ENCODE measurements at regions not wholly inside any gene's neighbourhood (a gene's known extent, or its start where the extent isn't known, plus 50 kb on each side); places are given as distances from the start of the nearest gene placed in this dataset.

- no peak for DNase-seq (ENCODE audit: low read depth)
Measured at GRCh38 chr7:17485368-17485767, 186.9 kb downstream of the AHR start.

DNA sequence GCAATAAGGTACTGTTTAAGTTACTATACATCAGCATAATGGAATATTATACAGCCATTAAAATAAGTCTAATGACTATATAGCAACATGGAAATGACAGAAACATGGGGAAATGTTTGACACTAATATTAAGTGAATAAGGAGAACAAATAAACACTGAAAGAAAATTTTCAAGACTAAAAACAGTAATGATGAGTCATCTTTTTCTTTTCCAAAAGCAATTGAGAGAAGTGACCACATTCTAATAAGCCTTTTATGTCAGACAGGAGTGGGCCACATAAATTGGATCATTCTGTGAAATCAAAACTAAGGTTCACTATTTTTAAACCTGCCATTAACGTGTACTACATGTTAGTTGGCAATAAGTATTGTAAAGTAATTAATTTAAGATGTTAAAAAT is 187.5 kb downstream of the AHR start:
- DNase-seq (ENCODE audit: low read depth): no peak

DNA sequence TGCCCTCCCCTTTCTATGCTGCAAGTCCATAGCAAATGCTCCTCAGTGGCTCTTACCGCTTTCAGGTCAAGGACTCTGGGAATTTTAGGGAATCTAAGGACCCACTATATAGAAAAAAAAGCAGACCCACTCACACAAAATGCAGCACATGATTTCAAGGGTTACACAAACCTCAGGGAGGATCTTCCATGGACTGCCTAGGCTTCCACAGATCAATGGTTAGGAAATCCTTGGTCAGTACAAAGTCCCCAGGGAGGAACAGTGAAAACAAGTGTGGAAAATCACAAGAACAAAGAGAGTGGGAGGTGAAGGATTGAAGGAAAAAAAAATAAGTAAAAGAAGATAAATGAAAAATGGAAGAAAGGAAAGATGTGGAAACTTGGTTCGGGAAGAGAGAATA is 188.4 kb downstream of the AHR start:
- DNase-seq (ENCODE audit: low read depth): no peak

GRCh38 chr7:17487343-17487742 is 188.9 kb downstream of the AHR start:
- DNase-seq (ENCODE audit: low read depth): no peak

DNA sequence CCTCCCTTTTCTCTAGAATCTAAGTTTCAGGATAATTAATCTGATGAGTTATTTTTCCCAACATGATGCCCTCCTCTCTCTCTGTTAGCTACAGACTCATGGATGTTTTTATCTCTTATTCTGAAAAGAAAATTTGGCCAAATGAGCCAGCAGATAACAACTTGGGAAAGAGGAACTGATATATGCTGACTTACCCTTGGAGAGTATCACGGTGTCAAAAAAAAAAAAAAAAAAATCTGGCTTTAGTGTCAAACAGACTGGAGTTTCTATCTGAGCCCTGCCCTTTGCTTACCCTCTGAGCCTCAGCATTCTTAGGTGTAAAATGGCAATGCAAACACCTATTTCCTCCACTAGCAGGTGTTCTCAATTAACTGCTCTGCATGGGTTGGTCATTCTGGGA is 190.4 kb downstream of the AHR start:
- DNase-seq (ENCODE audit: low read depth): no peak

DNA sequence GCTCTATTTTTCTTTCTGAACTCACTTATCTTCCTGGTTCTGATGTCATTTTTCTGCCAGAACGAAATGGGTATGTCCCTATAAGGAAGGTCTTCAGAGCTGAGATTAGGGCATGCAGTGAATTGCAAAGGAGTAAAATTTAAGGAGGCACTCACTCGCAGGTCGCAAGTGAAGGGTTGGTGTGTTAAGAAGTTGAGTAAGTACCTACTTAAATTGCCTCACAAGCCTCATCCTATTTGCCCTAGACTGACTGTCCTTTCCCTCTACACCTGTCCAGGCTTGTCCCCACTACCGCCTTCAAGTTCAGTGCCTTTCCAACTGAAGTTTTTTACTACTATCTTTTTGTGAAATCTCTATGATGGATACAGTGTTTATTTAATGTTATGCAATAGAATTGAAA is 191.5 kb downstream of the AHR start:
- DNase-seq (ENCODE audit: low read depth): no peak

GRCh38 chr7:17490825-17491224 is 192.4 kb downstream of the AHR start:
- no peak for DNase-seq (ENCODE audit: low read depth)

DNA sequence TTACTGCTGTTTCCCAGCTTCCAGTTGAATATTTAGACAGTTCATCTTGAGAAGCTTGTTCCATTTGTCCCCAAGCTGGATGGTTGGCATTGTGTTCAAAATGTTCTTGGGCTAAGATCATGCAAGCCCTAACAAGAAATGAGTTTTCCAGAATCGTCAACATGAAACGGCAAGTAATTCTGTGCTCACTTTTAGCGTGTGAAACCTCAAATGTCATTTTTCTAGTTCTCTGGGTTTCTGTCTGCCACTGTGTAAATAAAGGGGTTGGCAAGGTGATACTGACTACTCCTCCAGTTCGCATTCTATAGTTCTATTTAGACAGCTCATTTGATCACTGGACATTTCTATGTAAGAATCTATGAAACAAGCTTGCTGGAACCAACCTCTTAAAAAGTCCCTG is 194.0 kb downstream of the AHR start:
- no peak for DNase-seq (ENCODE audit: low read depth)

DNA sequence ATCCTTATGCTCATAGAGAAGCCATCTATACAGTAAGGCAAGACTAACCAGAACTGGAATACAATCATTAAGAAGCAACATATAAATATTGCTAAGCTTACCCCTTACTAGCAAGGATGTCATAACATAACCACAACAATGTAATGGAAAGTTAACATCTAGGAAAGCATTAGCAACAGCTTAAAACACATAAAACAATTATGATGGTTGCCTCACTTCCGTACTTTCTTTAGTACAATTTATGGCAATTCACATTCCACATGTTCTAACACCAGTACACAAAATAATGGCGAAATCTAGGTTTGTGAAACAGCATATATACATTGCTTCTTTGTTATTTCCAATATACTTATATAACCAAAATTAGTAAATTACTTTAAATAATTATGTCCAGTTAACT is 195.0 kb downstream of the AHR start:
- no peak for DNase-seq (ENCODE audit: low read depth)

DNA sequence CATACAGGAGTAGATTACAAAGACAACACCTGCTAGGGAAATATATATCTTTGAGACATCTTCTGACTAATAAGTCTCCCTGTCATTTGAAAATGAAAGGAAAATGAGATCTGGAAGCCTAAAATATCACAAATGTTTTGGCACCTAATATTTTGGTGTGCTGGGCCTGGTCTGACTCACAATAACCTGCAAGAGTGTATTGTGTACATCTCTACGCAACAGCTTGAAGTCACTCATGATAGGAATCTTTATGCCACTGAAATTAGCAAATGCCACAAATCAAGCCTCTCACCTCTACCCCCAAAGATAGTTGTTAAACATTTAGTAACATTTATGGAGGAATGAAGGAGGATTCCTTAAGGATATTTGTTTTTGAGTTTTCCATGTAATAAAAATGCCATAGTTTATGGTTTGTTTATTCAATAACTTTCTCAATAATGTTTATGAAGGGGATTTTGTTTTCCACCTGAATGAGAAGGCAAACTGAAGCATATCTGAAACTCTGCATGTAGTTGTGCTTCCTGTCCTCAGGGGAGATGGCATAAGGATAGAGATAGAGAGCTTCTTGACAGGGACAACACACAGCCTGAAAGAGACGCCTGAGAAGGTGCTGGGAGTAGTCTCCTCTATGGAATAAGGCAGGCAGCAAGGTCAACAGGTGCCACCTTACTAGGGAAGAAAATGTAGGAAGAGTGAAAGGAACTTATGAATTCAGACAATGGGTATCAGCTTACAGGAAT is 197.4 kb downstream of the AHR start:
- DNase-seq (ENCODE audit: low read depth): no peak

DNA sequence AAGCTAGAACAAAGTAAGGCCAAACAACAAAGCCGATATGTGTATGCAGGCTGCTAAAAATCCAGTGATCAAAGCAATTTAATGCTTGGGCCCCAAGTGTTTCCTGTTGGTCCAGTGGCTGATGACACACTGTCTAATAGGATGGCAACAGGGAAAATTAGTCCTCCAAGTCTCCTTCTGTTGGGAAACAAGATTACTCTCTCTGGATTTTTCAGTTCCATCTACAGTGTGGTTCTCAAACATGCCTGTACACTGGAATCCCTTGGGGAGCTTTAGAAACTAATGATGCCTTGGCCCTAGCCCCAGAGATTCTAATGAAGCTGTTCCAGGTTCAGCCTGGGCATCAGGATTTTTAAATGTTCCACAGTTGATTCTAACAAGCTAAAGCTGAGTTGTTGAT is 198.7 kb downstream of the AHR start:
- DNase-seq (ENCODE audit: low read depth): no peak

- no peak for DNase-seq (ENCODE audit: low read depth)
Measured at GRCh38 chr7:17497549-17498167, 199.2 kb downstream of the AHR start.

GRCh38 chr7:17498230-17498629 is 199.8 kb downstream of the AHR start:
- no peak for DNase-seq (ENCODE audit: low read depth)

DNA sequence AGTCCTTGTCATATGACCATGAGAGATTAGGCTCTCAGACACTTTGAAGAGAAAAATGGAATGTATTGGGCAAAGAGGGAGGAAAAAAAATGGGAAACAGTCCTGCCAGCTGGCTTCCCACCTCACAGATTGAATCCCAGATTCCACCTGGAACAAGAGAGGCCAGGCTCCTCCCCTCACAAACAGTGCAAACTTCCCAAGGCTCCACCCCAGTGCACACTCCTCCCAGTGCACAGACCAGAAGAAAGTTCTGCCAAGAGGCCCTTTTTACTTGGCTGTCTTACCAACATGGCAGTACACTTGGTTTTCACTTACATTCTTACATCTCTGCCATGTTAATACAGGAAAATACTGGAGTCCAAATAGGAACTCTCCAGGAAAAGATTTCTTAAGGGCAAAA is 202.3 kb downstream of the AHR start:
- DNase-seq (ENCODE audit: low read depth): no peak

DNA sequence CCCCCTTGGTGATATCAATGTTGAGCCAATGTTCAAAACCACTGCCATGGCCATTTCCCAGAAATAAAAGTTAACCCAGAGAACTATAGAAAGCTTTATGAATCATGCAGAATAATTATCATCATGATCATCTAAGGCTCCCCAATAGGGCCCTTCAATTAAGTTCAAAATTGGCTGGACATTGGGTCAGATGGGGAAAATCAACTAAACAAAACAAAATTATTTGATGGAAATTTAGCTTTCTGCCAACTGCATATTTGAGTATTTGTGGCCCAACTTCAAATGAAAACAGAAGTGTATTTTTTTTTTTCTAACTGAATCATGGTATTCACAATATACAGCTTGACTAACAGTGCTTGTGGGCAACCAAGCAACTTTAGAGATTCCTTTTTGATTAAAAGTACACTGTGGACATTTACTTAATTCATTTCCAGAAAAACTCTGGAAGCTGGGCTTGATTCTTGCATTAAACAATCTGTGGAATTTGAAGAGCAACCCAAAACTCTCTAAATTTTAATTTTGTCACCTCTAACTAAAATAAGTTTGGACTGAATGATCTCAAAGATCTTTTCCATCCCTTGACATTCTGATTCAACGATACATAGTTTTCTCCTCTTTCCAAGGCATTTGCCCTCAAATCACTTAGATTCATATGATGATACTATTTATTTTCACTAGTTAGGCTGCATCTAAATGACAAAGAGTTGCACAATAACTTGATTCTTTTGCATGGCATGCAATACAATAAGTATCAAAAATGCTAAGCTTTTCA is 203.2 kb downstream of the AHR start:
- no peak for DNase-seq (ENCODE audit: low read depth)

- DNase-seq (ENCODE audit: low read depth): no peak
Measured at GRCh38 chr7:17502213-17503060, 204.0 kb downstream of the AHR start.

- no peak for DNase-seq (ENCODE audit: low read depth)
Measured at GRCh38 chr7:17506095-17506494, 207.6 kb downstream of the AHR start.

DNA sequence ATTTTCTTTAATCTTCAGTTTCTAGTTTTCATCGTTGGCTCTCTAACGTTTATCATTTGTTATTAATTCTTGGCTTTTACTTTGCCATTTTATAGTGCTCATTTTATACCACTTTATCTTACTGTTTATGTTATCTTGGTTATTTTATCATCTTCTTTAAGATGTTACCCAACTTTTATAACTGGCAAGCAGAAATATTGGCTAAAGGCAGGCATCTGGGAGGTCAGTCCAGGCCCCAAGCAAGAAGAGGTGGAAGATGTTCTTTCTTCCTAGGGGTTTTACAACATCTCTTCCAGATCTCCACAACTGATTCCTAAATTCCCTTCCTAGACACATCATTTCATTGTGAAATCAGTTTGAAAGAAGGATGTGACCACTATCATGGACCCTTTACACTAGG is 208.1 kb downstream of the AHR start:
- no peak for DNase-seq (ENCODE audit: low read depth)

GRCh38 chr7:17507717-17508116 is 209.3 kb downstream of the AHR start:
- DNase-seq (ENCODE audit: low read depth): no peak

- DNase-seq (ENCODE audit: low read depth): no peak
Measured at GRCh38 chr7:17512181-17512675, 213.8 kb downstream of the AHR start.

GRCh38 chr7:17516771-17517170 is 218.3 kb downstream of the AHR start:
- DNase-seq (ENCODE audit: low read depth): no peak

- no peak for DNase-seq (ENCODE audit: low read depth)
Measured at GRCh38 chr7:17520941-17521340, 222.5 kb downstream of the AHR start.

Data from HS-27A (cell line).